ENCODE measurements at regions not wholly inside any gene's neighbourhood (a gene's known extent, or its start where the extent isn't known, plus 50 kb on each side); places are given as distances from the start of the nearest gene placed in this dataset.

DNA sequence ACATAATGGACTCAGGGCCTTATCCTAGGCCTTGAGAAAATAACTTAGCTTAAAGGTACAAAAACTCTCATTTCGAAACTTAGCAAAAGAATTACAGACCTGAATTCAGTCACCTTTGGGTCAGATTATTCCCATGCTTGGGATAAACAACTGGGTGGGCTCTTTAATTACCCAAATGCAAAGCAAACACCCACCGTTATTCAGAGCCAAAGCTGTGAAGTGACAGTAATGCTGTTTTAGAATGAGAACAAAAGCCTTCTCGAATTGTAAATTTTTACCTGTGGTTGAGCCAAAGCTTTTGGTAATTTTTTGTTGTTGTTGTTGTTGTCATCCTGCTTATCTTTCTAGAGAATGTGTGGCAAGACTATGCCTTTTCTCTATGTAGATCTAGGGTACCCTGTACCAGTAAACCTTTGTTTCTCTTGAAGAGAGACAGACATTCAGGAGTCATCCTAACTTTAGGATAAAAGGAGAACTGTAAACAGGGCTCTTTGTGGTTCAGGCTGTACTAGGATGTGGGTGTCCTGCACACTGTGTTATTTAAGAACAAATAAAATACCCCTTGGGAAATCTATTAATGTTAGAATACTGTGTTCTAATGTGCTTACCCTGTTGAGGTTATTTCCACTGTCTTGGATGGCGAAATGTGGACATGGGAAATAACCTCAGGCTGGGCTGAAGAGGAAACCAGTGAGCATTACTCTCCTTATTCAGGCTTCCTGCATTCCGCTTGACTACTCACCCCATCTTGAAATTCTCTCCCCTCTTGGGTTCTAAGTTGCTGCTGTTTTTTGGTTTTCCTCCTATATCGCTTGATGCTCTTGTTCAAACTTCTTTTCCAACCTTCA lies 480.7 kb downstream of the CD83 start (continued):
- TF ChIP-seq, protein P1, sequence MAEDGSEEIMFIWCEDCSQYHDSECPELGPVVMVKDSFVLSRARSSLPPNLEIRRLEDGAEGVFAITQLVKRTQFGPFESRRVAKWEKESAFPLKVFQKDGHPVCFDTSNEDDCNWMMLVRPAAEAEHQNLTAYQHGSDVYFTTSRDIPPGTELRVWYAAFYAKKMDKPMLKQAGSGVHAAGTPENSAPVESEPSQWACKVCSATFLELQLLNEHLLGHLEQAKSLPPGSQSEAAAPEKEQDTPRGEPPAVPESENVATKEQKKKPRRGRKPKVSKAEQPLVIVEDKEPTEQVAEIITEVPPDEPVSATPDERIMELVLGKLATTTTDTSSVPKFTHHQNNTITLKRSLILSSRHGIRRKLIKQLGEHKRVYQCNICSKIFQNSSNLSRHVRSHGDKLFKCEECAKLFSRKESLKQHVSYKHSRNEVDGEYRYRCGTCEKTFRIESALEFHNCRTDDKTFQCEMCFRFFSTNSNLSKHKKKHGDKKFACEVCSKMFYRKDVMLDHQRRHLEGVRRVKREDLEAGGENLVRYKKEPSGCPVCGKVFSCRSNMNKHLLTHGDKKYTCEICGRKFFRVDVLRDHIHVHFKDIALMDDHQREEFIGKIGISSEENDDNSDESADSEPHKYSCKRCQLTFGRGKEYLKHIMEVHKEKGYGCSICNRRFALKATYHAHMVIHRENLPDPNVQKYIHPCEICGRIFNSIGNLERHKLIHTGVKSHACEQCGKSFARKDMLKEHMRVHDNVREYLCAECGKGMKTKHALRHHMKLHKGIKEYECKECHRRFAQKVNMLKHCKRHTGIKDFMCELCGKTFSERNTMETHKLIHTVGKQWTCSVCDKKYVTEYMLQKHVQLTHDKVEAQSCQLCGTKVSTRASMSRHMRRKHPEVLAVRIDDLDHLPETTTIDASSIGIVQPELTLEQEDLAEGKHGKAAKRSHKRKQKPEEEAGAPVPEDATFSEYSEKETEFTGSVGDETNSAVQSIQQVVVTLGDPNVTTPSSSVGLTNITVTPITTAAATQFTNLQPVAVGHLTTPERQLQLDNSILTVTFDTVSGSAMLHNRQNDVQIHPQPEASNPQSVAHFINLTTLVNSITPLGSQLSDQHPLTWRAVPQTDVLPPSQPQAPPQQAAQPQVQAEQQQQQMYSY (CRISPR knock-in tag; IDR thresholded peaks at IDR 0.05): no peak
- TF ChIP-seq HCFC1 (IDR thresholded peaks at IDR 0.05; ENCODE audit: low read length): no peak
- TF ChIP-seq RUNX3 (IDR thresholded peaks at IDR 0.05; ENCODE audit: low read length): no peak
- no peak for TF ChIP-seq MLLT1 (IDR thresholded peaks at IDR 0.05)
- no peak for TF ChIP-seq RCOR1 (conservative IDR thresholded peaks at IDR 0.05; ENCODE audit: low read depth, low read length)
- TF ChIP-seq NFIC (IDR thresholded peaks at IDR 0.05; ENCODE audit: low read depth, low read length): no peak
- TF ChIP-seq KAT2A (conservative IDR thresholded peaks at IDR 0.05; ENCODE audit: control insufficient read depth, low read depth, low read length): no peak
- TF ChIP-seq SMARCA5 (IDR thresholded peaks at IDR 0.05): no peak

Measured in GM12878 (cell line).